VCaP (cell line): ENCODE measurements at regions not wholly inside any gene's neighbourhood (a gene's known extent, or its start where the extent isn't known, plus 50 kb on each side); places are given as distances from the start of the nearest gene placed in this dataset.

Source experiments
- H3K27ac ChIP-seq: fragments of 450-650 bp; 2 replicates; pipeline ENCODE4 v1.5.1; 2017
- CTCF ChIP-seq: fragments of 450-650 bp; conservative IDR thresholded peaks from 2 replicates; pipeline ENCODE4 v1.5.1; 2017; ENCODE audit warnings: mild to moderate bottlenecking, moderate library complexity

GRCh38 chr10:130435961-130436360, 299.8 kb downstream of the GLRX3 start:
- no peak for TF ChIP-seq CTCF

GRCh38 chr10:130438861-130439260, 302.7 kb downstream of the GLRX3 start:
- no peak for TF ChIP-seq CTCF
- H3K27ac ChIP-seq: no peak overlapping the region

More at GRCh38 chr10:130435961-130436360, 299.8 kb downstream of the GLRX3 start:
- no peak overlapping the region for H3K27ac ChIP-seq

- TF ChIP-seq CTCF: no peak
Observed at GRCh38 chr10:130439766-130440165, 303.6 kb downstream of the GLRX3 start.

GRCh38 chr10:130440494-130440893, 304.3 kb downstream of the GLRX3 start:
- TF ChIP-seq CTCF: no peak
- no peak overlapping the region for H3K27ac ChIP-seq

More at GRCh38 chr10:130439766-130440165, 303.6 kb downstream of the GLRX3 start:
- no peak overlapping the region for H3K27ac ChIP-seq

DNA sequence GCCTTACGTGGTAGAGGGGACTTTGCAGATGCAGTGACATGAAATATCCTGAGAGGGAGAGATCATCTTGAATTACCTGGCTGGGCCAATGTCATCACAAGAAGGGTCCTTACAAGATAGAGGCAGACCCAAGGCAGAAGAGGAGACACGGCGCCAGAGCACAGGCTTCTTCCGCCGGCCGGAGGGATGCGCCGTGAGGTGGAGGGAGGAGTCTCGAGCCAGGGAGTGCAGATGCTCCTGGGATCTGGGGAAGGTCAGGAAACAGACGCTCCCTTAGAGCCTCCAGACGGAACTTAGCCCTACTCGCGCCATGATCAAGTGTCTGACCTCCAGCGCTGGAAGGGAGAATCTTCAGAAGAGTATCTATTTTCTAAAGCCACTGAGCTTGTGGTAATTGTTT, 304.8 kb downstream of the GLRX3 start:
- H3K27ac ChIP-seq: no peak overlapping the region
- TF ChIP-seq CTCF: no peak

- H3K27ac ChIP-seq: no peak overlapping the region
- no peak for TF ChIP-seq CTCF
Observed at GRCh38 chr10:130443066-130443465, 306.9 kb downstream of the GLRX3 start.

- H3K27ac ChIP-seq: no peak overlapping the region
- TF ChIP-seq CTCF: no peak
Observed at GRCh38 chr10:130453036-130453720, 317.0 kb downstream of the GLRX3 start.
